Fibroblast of pulmonary artery (primary cell): ENCODE measurements at regions not wholly inside any gene's neighbourhood (a gene's known extent, or its start where the extent isn't known, plus 50 kb on each side); places are given as distances from the start of the nearest gene placed in this dataset.

Source experiments
- DNase-seq: peaks from one replicate; pipeline ENCODE4 v3.0.0-alpha.2; 2010; ENCODE audit warnings: low read depth
- H3K4me3 ChIP-seq: replicated peaks from 2 replicates; pipeline ENCODE4 v1.5.1; 2011; ENCODE audit warnings: low read depth, mild to moderate bottlenecking, control low read depth, low read length, moderate library complexity
- CTCF ChIP-seq: IDR thresholded peaks from 2 replicates; pipeline ENCODE4 v1.5.1; 2011; ENCODE audit warnings: mild to moderate bottlenecking, control low read depth, low read length, inconsistent platforms; ENCODE audit errors: missing control alignments

GRCh38 chr3:64766440-64766839 lies 78.6 kb upstream of the ADAMTS9 start:
- no peak for TF ChIP-seq CTCF
- H3K4me3 ChIP-seq, result no peak overlapping the region
- peak; percentile 42 for DNase-seq

- DNase-seq, result no peak
- TF ChIP-seq CTCF, result no peak
- H3K4me3 ChIP-seq, result no peak overlapping the region
These were observed 78.1 kb upstream of the ADAMTS9 start for GRCh38 chr3:64765947-64766346.

- H3K4me3 ChIP-seq, result no peak overlapping the region
- no peak for TF ChIP-seq CTCF
- DNase-seq, result no peak
These were observed 76.7 kb upstream of the ADAMTS9 start for GRCh38 chr3:64764386-64764929.

DNA sequence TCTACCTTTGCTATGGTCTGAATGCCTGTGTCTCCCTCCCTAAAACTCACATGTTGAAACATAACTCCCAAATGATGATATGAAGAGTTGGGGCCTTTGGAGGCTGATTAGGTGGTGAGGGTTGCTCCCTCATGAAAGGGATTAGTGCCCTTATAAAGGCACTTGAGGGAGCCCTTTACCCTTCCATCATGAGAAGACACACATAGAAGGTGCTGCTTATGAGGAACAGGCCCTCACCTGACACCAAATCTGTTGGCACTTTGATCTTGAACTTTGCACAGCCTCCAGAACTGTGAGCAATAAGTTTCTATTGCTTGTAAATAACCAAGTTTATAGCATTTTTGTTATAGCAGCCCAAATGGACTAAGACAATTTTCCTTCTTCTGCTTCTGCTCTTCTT lies 76.2 kb upstream of the ADAMTS9 start:
- DNase-seq, result no peak
- TF ChIP-seq CTCF, result no peak
- H3K4me3 ChIP-seq, result no peak overlapping the region

GRCh38 chr3:64761729-64762128 lies 73.9 kb upstream of the ADAMTS9 start:
- no peak for TF ChIP-seq CTCF
- DNase-seq, result no peak
- no peak overlapping the region for H3K4me3 ChIP-seq

DNA sequence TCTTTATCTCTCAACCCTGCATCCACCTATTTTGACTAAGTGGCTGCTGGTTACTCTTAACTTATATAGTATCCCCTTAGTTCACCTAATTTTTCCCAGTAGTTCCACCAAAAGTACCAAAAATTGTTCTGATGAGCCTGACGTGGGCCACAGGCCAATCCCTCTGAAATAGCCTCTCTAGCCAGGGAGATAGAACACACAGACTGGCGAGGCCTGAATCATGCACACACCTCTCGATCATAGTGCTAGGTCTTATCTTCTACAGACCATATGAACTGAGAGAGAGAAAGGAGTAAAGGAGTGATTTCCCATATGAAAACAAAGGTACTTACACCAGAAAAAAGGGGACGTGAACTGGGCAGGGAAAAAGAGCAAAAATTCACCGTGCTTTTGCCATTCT lies 72.5 kb upstream of the ADAMTS9 start:
- no peak for TF ChIP-seq CTCF
- no peak for DNase-seq
- no peak overlapping the region for H3K4me3 ChIP-seq

- no peak for TF ChIP-seq CTCF
- DNase-seq, result peak; percentile 8
- H3K4me3 ChIP-seq, result no peak overlapping the region
These were observed 72.0 kb upstream of the ADAMTS9 start for GRCh38 chr3:64759811-64760210.
